CD4-positive, alpha-beta T cell treated with Interleukin-4 for 4 hours (primary cell): ENCODE measurements at regions not wholly inside any gene's neighbourhood (a gene's known extent, or its start where the extent isn't known, plus 50 kb on each side); places are given as distances from the start of the nearest gene placed in this dataset.
"Not testable (repeated sequence)": the region's sequence is repeated elsewhere in the genome, so short reads cannot be mapped to it uniquely, and the experiment has no call there.

Experiments
- DNase-seq: peaks from one replicate; pipeline ENCODE4 v3.0.0-alpha.2; 2020

GRCh38 chr1:242723044-242723716, 198.7 kb upstream of the PLD5 start:
- DNase-seq: no peak

GRCh38 chr1:242718967-242719366, 194.5 kb upstream of the PLD5 start:
- DNase-seq: no peak

GRCh38 chr1:242712248-242712647, 187.8 kb upstream of the PLD5 start:
- no peak for DNase-seq

GRCh38 chr1:242710847-242711246, 186.3 kb upstream of the PLD5 start:
- no peak for DNase-seq

GRCh38 chr1:242710286-242710685, 185.8 kb upstream of the PLD5 start:
- no peak for DNase-seq

- no peak for DNase-seq
Observed at GRCh38 chr1:242703467-242703866, 179.0 kb upstream of the PLD5 start.

- no peak for DNase-seq
Observed at GRCh38 chr1:242692988-242693387, 168.5 kb upstream of the PLD5 start.

GRCh38 chr1:242691610-242691945, 167.1 kb upstream of the PLD5 start:
- DNase-seq: no peak

- no peak for DNase-seq
Observed at GRCh38 chr1:242690849-242691609, 166.5 kb upstream of the PLD5 start.

- no peak for DNase-seq
Observed at GRCh38 chr1:242689378-242689777, 164.9 kb upstream of the PLD5 start.

- no peak for DNase-seq
Observed at GRCh38 chr1:242674951-242675645, 150.6 kb upstream of the PLD5 start.

- DNase-seq: no peak
Observed at GRCh38 chr1:242673652-242674051, 149.2 kb upstream of the PLD5 start.

- not testable (repeated sequence) for DNase-seq
Observed at GRCh38 chr1:242673165-242673564, 148.7 kb upstream of the PLD5 start.

- no peak for DNase-seq
Observed at GRCh38 chr1:242670019-242670418, 145.5 kb upstream of the PLD5 start.

- DNase-seq: no peak
Observed at GRCh38 chr1:242662886-242663285, 138.4 kb upstream of the PLD5 start.

GRCh38 chr1:242653772-242654171, 129.3 kb upstream of the PLD5 start:
- not testable (repeated sequence) for DNase-seq

GRCh38 chr1:242651817-242652216, 127.3 kb upstream of the PLD5 start:
- DNase-seq: no peak

- no peak for DNase-seq
Observed at GRCh38 chr1:242641461-242641860, 117.0 kb upstream of the PLD5 start.

GRCh38 chr1:242639104-242639503, 114.6 kb upstream of the PLD5 start:
- no peak for DNase-seq

- no peak for DNase-seq
Observed at GRCh38 chr1:242634732-242635131, 110.2 kb upstream of the PLD5 start.

GRCh38 chr1:242629396-242629795, 104.9 kb upstream of the PLD5 start:
- DNase-seq: no peak

- no peak for DNase-seq
Observed at GRCh38 chr1:242623756-242624155, 99.3 kb upstream of the PLD5 start.

- DNase-seq: no peak
Observed at GRCh38 chr1:242623119-242623518, 98.6 kb upstream of the PLD5 start.

- no peak for DNase-seq
Observed at GRCh38 chr1:242613266-242613815, 88.8 kb upstream of the PLD5 start.
